ENCODE measurements at regions not wholly inside any gene's neighbourhood (a gene's known extent, or its start where the extent isn't known, plus 50 kb on each side); places are given as distances from the start of the nearest gene placed in this dataset.

- intact Hi-C loops (cut with micrococcal nuclease; ENCODE audit: unreplicated experiment): no loop called here
- Histone ChIP-seq H3K9me2 (ENCODE audit: insufficient read depth) (no peaks in the 10 kb centered on the region), H3K79me2 (ENCODE audit: low read depth) (no peaks in the 10 kb centered on the region), H3K4me3 (no peak overlapping the region), H3K27me3 (ENCODE audit: insufficient read depth, low read depth) (peaks cover 15% of the 10 kb centered on the region; the same call in 1 of the 2 replicates), H3K9me3 (ENCODE audit: insufficient read depth, low read depth) (no peaks in the 10 kb centered on the region), H3K4me1 (replicated peaks; ENCODE audit: insufficient read depth) (no peaks in the 10 kb centered on the region), H4K20me1 (ENCODE audit: insufficient read depth) (no peaks in the 10 kb centered on the region), H3K27ac (no peak overlapping the region), H3K4me2 (no peak overlapping the region), H3K36me3 (ENCODE audit: low read depth) (no peaks in the 10 kb centered on the region), H2AFZ (no peak overlapping the region), H3F3A (ENCODE audit: insufficient read depth, low read depth) (no peaks in the 10 kb centered on the region)
- ChIA-PET POLR2A (ENCODE audit: unreplicated experiment) (no interaction called here), CTCF (no interaction called here)
- no peak for DNase-seq
- BruUV-seq (replicated peaks): no TSS peak
- no peak for TF ChIP-seq CTCF (conservative IDR thresholded peaks at IDR 0.05)
Observed at GRCh38 chr2:123826729-123827271, 198.3 kb upstream of the CNTNAP5 start.

- no peak for DNase-seq
- CTCF ChIA-PET: interaction anchor here (0.5 kb wide), 1 partner anchor 646 kb away, joined by 3 read pairs; no protein-coding TSS in a partner anchor
Observed at GRCh38 chr2:123839326-123839725, 185.8 kb upstream of the CNTNAP5 start.

GRCh38 chr2:123840016-123840415 is 185.1 kb upstream of the CNTNAP5 start:
- TF ChIP-seq CTCF (conservative IDR thresholded peaks at IDR 0.05) (no peak), EZH2 (IDR thresholded peaks at IDR 0.05; ENCODE audit: low read depth) (no peak)
- no peak overlapping the region for H3K4me2 ChIP-seq
- no peaks in the 10 kb centered on the region for H3K9me3 ChIP-seq (ENCODE audit: insufficient read depth, low read depth)
- no peaks in the 10 kb centered on the region for H3K36me3 ChIP-seq (ENCODE audit: low read depth)
- no peak overlapping the region for H2AFZ ChIP-seq
- no peaks in the 10 kb centered on the region for H4K20me1 ChIP-seq (ENCODE audit: insufficient read depth)
- H3K27ac ChIP-seq: no peak overlapping the region
- ChIA-PET CTCF (interaction anchor here (0.5 kb wide), 1 partner anchor 646 kb away, joined by 3 read pairs; no protein-coding TSS in a partner anchor), POLR2A (ENCODE audit: unreplicated experiment) (interaction anchor here (0.6 kb wide), 1 partner anchor 232 kb away, joined by 8 read pairs; no protein-coding TSS in a partner anchor)
- H3K4me3 ChIP-seq: no peak overlapping the region
- H3K79me2 ChIP-seq (ENCODE audit: low read depth): no peaks in the 10 kb centered on the region
- DNase-seq: no peak
- BruUV-seq (replicated peaks): no TSS peak
- no peaks in the 10 kb centered on the region for H3K4me1 ChIP-seq (replicated peaks; ENCODE audit: insufficient read depth)
- no peaks in the 10 kb centered on the region for H3K9me2 ChIP-seq (ENCODE audit: insufficient read depth)
- no peaks in the 10 kb centered on the region for H3K27me3 ChIP-seq (ENCODE audit: insufficient read depth, low read depth)
- H3F3A ChIP-seq (ENCODE audit: insufficient read depth, low read depth): no peaks in the 10 kb centered on the region
- intact Hi-C loops (cut with micrococcal nuclease; ENCODE audit: unreplicated experiment): no loop called here

More at GRCh38 chr2:123839326-123839725, 185.8 kb upstream of the CNTNAP5 start:
- TF ChIP-seq EZH2 (IDR thresholded peaks at IDR 0.05; ENCODE audit: low read depth) (no peak), CTCF (conservative IDR thresholded peaks at IDR 0.05) (no peak)
- H3K4me2 ChIP-seq: no peak overlapping the region
- no peaks in the 10 kb centered on the region for H3F3A ChIP-seq (ENCODE audit: insufficient read depth, low read depth)
- H3K27ac ChIP-seq: no peak overlapping the region
- no peaks in the 10 kb centered on the region for H3K79me2 ChIP-seq (ENCODE audit: low read depth)
- H4K20me1 ChIP-seq (ENCODE audit: insufficient read depth): no peaks in the 10 kb centered on the region
- no peaks in the 10 kb centered on the region for H3K9me2 ChIP-seq (ENCODE audit: insufficient read depth)
- no TSS peak for BruUV-seq (replicated peaks)
- no peaks in the 10 kb centered on the region for H3K4me1 ChIP-seq (replicated peaks; ENCODE audit: insufficient read depth)
- no peaks in the 10 kb centered on the region for H3K9me3 ChIP-seq (ENCODE audit: insufficient read depth, low read depth)
- no peaks in the 10 kb centered on the region for H3K27me3 ChIP-seq (ENCODE audit: insufficient read depth, low read depth)
- intact Hi-C loops (cut with micrococcal nuclease; ENCODE audit: unreplicated experiment): no loop called here
- POLR2A ChIA-PET (ENCODE audit: unreplicated experiment): no interaction called here
- H3K4me3 ChIP-seq: no peak overlapping the region
- H3K36me3 ChIP-seq (ENCODE audit: low read depth): no peaks in the 10 kb centered on the region
- no peak overlapping the region for H2AFZ ChIP-seq

Data from PC-9 (cell line).